ENCODE measurements at regions not wholly inside any gene's neighbourhood (a gene's known extent, or its start where the extent isn't known, plus 50 kb on each side); places are given as distances from the start of the nearest gene placed in this dataset.

DNA sequence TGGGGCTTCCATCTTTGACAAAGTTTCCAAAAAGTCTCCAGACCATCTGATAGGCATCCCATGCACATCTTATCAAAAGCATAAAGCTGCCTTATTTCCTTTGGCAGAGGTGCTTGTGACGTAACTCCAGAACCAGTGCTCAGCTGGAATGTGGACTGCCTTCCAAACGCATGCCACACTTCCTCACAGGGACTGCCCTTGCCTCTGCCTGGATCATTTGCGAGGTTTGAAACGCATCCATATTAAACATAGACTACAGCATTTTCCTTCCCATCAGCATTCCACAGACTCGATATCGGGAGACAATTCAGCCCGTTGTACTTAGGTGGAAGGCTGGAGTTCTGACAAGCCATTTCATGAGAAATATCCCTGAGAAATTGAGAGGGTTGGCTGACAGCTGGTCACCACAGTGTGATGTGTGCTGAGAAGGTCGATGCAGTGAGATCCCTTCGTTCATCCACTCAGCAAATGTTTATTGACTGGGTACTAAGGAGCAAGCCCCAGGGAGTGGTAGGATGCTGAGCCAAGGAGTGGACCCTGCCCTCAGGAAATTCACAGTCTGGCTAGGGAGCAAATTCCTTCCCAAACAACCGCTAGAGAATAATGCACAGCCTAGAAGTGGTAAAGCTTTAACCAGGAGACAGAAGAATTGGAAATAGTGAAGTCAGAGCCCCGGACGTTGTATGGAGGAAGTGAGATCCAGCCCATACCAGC is 376.0 kb downstream of the BCOR start:
- no peak overlapping the region for H3K4me3 ChIP-seq (ENCODE audit: low read depth, low read length)
- TF ChIP-seq, protein P1, sequence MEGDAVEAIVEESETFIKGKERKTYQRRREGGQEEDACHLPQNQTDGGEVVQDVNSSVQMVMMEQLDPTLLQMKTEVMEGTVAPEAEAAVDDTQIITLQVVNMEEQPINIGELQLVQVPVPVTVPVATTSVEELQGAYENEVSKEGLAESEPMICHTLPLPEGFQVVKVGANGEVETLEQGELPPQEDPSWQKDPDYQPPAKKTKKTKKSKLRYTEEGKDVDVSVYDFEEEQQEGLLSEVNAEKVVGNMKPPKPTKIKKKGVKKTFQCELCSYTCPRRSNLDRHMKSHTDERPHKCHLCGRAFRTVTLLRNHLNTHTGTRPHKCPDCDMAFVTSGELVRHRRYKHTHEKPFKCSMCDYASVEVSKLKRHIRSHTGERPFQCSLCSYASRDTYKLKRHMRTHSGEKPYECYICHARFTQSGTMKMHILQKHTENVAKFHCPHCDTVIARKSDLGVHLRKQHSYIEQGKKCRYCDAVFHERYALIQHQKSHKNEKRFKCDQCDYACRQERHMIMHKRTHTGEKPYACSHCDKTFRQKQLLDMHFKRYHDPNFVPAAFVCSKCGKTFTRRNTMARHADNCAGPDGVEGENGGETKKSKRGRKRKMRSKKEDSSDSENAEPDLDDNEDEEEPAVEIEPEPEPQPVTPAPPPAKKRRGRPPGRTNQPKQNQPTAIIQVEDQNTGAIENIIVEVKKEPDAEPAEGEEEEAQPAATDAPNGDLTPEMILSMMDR (conservative IDR thresholded peaks at IDR 0.05; ENCODE audit: low read depth, low read length): no peak
- DNase-seq (ENCODE audit: low read depth): peak; percentile 49

DNA sequence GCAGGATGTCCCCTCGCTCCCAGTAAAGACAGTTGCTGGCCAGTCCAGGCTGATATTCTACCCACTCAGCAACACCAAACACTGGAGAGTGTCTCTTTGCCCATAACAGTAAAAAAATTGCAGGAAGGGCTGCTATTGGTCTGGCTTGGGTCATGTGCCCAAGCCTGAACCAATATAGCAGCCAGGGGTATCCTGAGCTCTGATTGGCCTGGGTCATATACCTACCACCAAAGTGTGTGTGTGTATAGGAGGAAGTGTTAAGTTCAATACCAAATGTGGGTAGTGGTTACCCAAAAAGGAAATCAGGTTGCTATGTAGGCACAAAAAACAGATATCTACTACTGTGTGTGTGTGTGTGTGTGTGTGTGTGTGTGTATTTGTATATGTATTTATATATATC is 373.2 kb downstream of the BCOR start:
- H3K4me3 ChIP-seq (ENCODE audit: low read depth, low read length): no peak overlapping the region
- TF ChIP-seq, protein P1 (conservative IDR thresholded peaks at IDR 0.05; ENCODE audit: low read depth, low read length): no peak
- no peak for DNase-seq (ENCODE audit: low read depth)

DNA sequence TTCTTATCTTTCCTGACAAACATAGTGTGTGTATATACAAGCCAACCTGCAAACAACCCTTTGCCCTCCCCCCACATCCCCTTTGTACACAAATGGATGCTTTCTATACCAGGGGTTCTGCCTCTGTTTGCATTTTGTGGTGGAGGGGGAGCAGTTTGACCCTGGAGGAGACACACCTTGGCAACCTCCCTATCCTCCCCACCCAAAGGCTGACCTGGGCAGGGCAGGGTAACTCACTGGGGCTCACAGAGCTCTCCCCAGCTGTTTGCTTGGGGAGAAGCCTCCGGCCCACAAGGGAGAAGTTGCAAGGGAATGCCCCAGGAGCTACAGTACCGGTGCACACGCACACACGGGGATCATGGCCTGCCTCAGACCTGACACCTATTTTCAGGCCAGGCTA is 372.6 kb downstream of the BCOR start:
- TF ChIP-seq, protein P1 (conservative IDR thresholded peaks at IDR 0.05; ENCODE audit: low read depth, low read length): no peak
- no peak for DNase-seq (ENCODE audit: low read depth)

DNA sequence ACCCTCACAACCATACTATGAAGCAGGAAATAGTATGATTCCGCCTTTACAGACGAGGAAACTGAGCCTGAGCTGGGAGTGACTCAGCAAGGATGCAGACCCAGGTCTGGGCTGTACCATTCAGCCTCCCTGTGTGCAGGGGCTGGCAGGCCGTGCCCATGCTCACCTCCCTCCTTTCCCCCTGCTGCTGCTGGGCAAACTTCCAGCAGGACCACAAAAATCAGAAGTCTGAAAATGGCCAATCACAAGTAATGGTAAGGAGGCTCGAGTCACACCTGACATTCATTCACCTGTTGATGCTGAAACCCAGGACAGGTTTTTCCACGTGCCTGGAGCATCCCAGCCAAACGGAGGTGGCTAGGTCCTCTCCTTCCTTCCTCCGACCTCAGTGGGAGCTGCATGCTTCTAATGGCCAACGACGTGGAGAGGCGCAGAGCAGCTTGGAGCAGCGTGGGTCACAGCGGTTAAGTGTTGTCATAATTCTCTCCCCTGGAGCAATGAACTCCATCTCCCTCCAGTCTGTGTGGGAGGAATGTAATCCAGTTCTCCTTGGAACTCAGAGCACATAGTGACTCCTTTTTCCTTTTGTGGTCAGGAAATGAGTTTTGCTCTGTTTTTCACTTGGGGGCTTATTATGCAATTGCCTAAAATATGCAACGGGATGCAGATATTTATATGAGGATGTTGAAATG is 371.7 kb downstream of the BCOR start:
- peak; percentile 67 for DNase-seq (ENCODE audit: low read depth)
- TF ChIP-seq, protein P1 (conservative IDR thresholded peaks at IDR 0.05; ENCODE audit: low read depth, low read length): no peak
- H3K4me3 ChIP-seq (ENCODE audit: low read depth, low read length): no peak overlapping the region

More for the DNA sequence above, 372.6 kb downstream of the BCOR start:
- no peak overlapping the region for H3K4me3 ChIP-seq (ENCODE audit: low read depth, low read length)

DNA sequence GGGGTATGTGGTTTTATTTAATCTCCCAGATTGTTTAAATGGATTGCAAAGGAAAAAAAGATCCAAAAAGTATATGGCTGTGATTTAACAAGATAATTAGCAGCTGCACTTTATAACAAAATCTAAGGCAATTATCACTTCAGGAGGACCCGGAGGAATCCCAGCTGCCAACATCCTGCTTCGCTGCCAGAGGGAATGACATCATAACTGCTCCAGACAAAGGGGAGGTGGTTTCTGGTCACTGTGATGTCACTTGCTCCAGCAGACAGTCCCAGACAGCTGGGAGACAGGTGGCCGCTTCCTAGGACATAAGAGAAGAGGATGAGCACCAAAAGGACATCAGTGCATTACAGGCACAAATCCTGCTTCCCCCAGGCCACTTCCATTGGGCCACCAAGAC is 371.0 kb downstream of the BCOR start:
- no peak for DNase-seq (ENCODE audit: low read depth)
- TF ChIP-seq, protein P1 (conservative IDR thresholded peaks at IDR 0.05; ENCODE audit: low read depth, low read length): no peak

DNA sequence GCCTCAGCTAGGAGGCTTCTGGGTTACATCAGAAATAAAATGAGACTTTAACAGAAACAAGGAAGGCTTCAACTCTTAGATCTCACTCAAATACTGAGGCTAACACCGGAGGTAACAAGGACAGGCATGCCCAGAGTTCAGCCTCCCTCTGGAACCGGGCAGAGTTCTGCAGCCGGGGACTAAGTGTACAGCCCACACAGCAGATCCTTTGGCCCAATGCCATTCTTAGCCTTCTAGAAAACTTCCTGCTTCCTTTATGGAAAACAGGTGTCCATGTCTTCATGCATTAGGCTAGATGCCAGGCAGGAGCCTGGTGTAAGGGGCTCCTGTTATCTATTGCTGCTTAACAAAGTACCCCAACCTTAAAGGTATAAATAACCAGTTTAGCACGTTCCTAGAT is 369.7 kb downstream of the BCOR start:
- no peak overlapping the region for H3K4me3 ChIP-seq (ENCODE audit: low read depth, low read length)
- no peak for DNase-seq (ENCODE audit: low read depth)
- TF ChIP-seq, protein P1 (conservative IDR thresholded peaks at IDR 0.05; ENCODE audit: low read depth, low read length): no peak

More for the DNA sequence above, 371.0 kb downstream of the BCOR start:
- no peak overlapping the region for H3K4me3 ChIP-seq (ENCODE audit: low read depth, low read length)

Measured in choroid plexus epithelial cell (primary cell).